ENCODE measurements at regions not wholly inside any gene's neighbourhood (a gene's known extent, or its start where the extent isn't known, plus 50 kb on each side); places are given as distances from the start of the nearest gene placed in this dataset.

GRCh38 chr12:42854826-42855225 is 265.3 kb upstream of the PRICKLE1 start:
- DNase-seq (ENCODE audit: low spot score) (no peak), ATAC-seq (no peak)
- Mint-ChIP-seq H3K4me3 (no peak overlapping the region), H3K27me3 (no peaks in the 10 kb centered on the region), H3K4me1 (ENCODE audit: low read depth in 2 of 2) (no peaks in the 10 kb centered on the region), H3K27ac (no peak overlapping the region), H3K9me3 (peaks cover 21% of the 10 kb centered on the region), H3K36me3 (no peaks in the 10 kb centered on the region)

DNA sequence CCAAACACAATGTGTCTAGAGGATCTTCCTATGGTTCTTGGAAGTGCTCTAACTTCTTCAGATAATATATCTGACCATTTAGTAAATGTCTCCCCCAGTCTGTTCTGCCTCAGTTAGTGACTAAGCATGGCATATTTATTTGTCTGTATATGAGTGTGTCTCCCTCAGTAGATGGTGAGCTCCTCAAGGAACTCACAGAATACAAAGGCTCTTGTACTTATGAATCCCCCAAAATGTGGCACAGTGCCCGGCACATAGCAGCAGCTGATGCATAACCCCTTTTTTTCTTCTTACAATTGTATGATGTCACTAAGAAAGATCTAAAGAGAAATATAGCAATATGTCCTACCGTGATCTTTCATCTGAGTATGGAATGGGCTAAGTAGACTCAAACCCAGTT is 264.7 kb upstream of the PRICKLE1 start:
- no peaks in the 10 kb centered on the region for H3K36me3 Mint-ChIP-seq
- DNase-seq (ENCODE audit: low spot score) (no peak), ATAC-seq (no peak)
- no peaks in the 10 kb centered on the region for H3K4me1 Mint-ChIP-seq (ENCODE audit: low read depth in 2 of 2)
- H3K27ac Mint-ChIP-seq: no peak overlapping the region
- H3K27me3 Mint-ChIP-seq: no peaks in the 10 kb centered on the region
- peaks cover 21% of the 10 kb centered on the region for H3K9me3 Mint-ChIP-seq
- no peak overlapping the region for H3K4me3 Mint-ChIP-seq

DNA sequence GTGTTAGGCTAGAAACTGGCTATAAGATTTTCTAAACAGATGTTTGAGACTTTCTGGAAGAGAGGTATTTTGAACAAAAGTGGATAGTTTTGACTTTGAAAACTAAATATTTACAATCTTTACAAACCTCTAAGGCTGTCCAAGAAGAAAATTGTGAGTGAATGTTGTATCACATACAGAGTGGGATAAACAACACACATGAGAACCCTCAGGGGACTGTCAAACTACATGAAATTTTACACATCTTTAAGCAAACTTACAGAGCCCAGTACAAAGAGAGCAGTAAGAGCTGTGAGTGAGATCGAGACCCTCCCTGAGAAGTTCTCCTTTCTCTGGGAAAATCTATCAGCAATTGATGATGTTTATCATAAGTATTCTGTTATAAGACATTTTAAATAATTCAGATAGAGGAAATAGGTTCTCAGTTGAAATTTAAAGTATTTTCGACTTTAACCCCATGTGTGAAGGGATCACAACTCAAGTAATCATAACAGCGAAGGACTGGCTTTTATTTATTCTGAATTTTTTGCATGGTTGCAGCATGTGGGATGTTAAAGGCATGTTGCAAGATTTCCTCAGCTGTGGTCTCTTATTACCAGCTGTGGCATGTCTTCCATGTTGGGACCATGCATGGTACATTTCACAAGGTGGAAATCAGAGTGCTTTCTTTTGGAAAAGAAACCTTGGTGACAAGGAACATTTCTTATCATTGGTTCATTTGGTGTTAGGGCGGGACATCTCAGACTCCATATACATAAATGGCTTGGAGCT is 264.0 kb upstream of the PRICKLE1 start:
- Mint-ChIP-seq H3K4me1 (ENCODE audit: low read depth in 2 of 2) (no peaks in the 10 kb centered on the region), H3K9me3 (peaks cover 21% of the 10 kb centered on the region), H3K27ac (no peak overlapping the region), H3K27me3 (no peaks in the 10 kb centered on the region), H3K36me3 (no peaks in the 10 kb centered on the region), H3K4me3 (no peak overlapping the region)
- DNase-seq (ENCODE audit: low spot score) (no peak), ATAC-seq (no peak)

GRCh38 chr12:42846782-42847181 is 257.2 kb upstream of the PRICKLE1 start:
- H3K27ac Mint-ChIP-seq: no peak overlapping the region
- H3K36me3 Mint-ChIP-seq: no peaks in the 10 kb centered on the region
- no peak overlapping the region for H3K4me3 Mint-ChIP-seq
- peaks cover 22% of the 10 kb centered on the region for H3K9me3 Mint-ChIP-seq
- H3K27me3 Mint-ChIP-seq: no peaks in the 10 kb centered on the region
- no peaks in the 10 kb centered on the region for H3K4me1 Mint-ChIP-seq (ENCODE audit: low read depth in 2 of 2)
- DNase-seq (ENCODE audit: low spot score) (no peak), ATAC-seq (no peak)

- H3K27me3 Mint-ChIP-seq: no peaks in the 10 kb centered on the region
- H3K9me3 Mint-ChIP-seq: peaks cover 16% of the 10 kb centered on the region
- no peak overlapping the region for H3K4me3 Mint-ChIP-seq
- ATAC-seq: no peak
- H3K4me1 Mint-ChIP-seq (ENCODE audit: low read depth in 2 of 2): no peaks in the 10 kb centered on the region
- H3K27ac Mint-ChIP-seq: no peak overlapping the region
- no peaks in the 10 kb centered on the region for H3K36me3 Mint-ChIP-seq
- DNase-seq (ENCODE audit: low spot score): no peak
Measured at GRCh38 chr12:42834062-42834461, 244.5 kb upstream of the PRICKLE1 start.

DNA sequence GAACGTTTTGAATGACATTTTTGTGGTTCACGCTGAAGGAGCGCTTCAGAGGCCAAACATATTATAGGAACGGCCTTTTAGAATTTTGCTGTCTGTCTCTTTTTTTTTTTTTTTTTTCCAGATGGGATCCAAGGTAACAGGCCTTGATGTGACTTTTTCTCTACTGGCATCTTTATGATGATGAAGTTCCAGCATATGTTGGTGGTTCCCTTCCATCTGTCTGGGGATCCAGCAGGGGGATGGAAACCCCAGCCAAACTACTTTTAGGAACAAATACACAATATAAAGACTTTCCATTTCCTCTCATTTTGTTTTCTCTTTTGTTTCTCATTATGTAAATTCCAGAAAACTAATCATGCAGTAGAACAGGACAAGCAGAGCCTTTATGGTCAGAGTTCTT is 239.3 kb upstream of the PRICKLE1 start:
- H3K4me1 Mint-ChIP-seq (ENCODE audit: low read depth in 2 of 2): no peaks in the 10 kb centered on the region
- H3K9me3 Mint-ChIP-seq: peaks cover 6% of the 10 kb centered on the region
- H3K36me3 Mint-ChIP-seq: no peaks in the 10 kb centered on the region
- DNase-seq (ENCODE audit: low spot score) (no peak), ATAC-seq (no peak)
- no peak overlapping the region for H3K27ac Mint-ChIP-seq
- no peak overlapping the region for H3K4me3 Mint-ChIP-seq
- no peaks in the 10 kb centered on the region for H3K27me3 Mint-ChIP-seq

- no peak overlapping the region for H3K4me3 Mint-ChIP-seq
- H3K27ac Mint-ChIP-seq: no peak overlapping the region
- H3K9me3 Mint-ChIP-seq: peaks cover 10% of the 10 kb centered on the region
- no peaks in the 10 kb centered on the region for H3K27me3 Mint-ChIP-seq
- no peak for DNase-seq (ENCODE audit: low spot score)
- no peaks in the 10 kb centered on the region for H3K4me1 Mint-ChIP-seq (ENCODE audit: low read depth in 2 of 2)
- no peaks in the 10 kb centered on the region for H3K36me3 Mint-ChIP-seq
- ATAC-seq: no peak
Measured at GRCh38 chr12:42824327-42824726, 234.8 kb upstream of the PRICKLE1 start.

DNA sequence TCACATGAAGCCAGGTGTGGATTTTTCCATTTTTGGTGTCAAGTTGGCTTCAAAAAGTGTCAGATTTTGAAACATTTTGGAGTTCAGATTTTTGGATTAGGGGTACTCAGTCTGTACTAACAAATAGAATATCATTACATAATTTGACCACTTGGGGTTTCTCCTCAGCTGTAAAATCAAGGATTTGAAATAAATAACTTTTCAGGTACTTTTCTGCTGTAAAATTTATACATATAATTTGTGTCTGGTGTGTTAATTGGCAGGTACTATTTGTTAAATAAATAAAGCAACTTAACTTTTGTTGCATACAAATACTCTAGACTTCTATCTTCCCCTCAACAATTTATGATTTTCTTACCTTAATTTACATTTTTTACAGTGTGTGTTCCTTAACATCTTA is 234.1 kb upstream of the PRICKLE1 start:
- H3K9me3 Mint-ChIP-seq: peaks cover 10% of the 10 kb centered on the region
- no peak for DNase-seq (ENCODE audit: low spot score)
- no peaks in the 10 kb centered on the region for H3K4me1 Mint-ChIP-seq (ENCODE audit: low read depth in 2 of 2)
- no peaks in the 10 kb centered on the region for H3K36me3 Mint-ChIP-seq
- ATAC-seq: no peak
- H3K27ac Mint-ChIP-seq: no peak overlapping the region
- H3K4me3 Mint-ChIP-seq: no peak overlapping the region
- H3K27me3 Mint-ChIP-seq: no peaks in the 10 kb centered on the region

- Mint-ChIP-seq H3K9me3 (peaks cover 17% of the 10 kb centered on the region), H3K4me1 (ENCODE audit: low read depth in 2 of 2) (no peaks in the 10 kb centered on the region), H3K27ac (no peak overlapping the region), H3K4me3 (no peak overlapping the region), H3K36me3 (no peaks in the 10 kb centered on the region), H3K27me3 (no peaks in the 10 kb centered on the region)
- no peak for ATAC-seq
- no peak for DNase-seq (ENCODE audit: low spot score)
Measured at GRCh38 chr12:42819846-42820245, 230.3 kb upstream of the PRICKLE1 start.

DNA sequence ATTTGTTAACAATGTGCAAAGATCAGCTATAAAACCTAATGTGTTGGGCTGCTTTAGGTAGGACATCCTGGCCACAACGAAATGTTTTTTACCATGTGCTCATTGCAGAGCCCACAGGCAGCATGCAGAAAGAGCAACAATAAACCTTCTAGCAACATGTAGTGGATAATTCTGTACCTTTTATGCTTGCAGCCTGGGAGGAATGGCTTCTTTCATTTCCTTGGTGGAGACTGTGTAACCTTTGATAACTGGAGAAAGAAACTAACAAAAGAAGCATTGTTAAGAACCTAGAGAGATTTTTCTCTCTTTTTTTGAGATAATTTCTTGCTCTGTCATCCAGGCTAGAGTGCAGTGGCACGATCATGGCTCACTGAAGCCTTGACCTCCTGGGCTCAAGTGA is 225.5 kb upstream of the PRICKLE1 start:
- DNase-seq (ENCODE audit: low spot score) (no peak), ATAC-seq (no peak)
- H3K9me3 Mint-ChIP-seq: peaks cover 22% of the 10 kb centered on the region
- no peaks in the 10 kb centered on the region for H3K27me3 Mint-ChIP-seq
- no peak overlapping the region for H3K27ac Mint-ChIP-seq
- H3K36me3 Mint-ChIP-seq: no peaks in the 10 kb centered on the region
- no peak overlapping the region for H3K4me3 Mint-ChIP-seq
- H3K4me1 Mint-ChIP-seq (ENCODE audit: low read depth in 2 of 2): no peaks in the 10 kb centered on the region

- Mint-ChIP-seq H3K4me1 (ENCODE audit: low read depth in 2 of 2) (no peaks in the 10 kb centered on the region), H3K27ac (no peak overlapping the region), H3K36me3 (no peaks in the 10 kb centered on the region), H3K27me3 (no peaks in the 10 kb centered on the region), H3K4me3 (no peak overlapping the region), H3K9me3 (peaks cover 17% of the 10 kb centered on the region)
- ATAC-seq (no peak), DNase-seq (ENCODE audit: low spot score) (no peak)
Measured at GRCh38 chr12:42812871-42813270, 223.3 kb upstream of the PRICKLE1 start.

GRCh38 chr12:42812086-42812485 is 222.5 kb upstream of the PRICKLE1 start:
- Mint-ChIP-seq H3K4me1 (ENCODE audit: low read depth in 2 of 2) (no peaks in the 10 kb centered on the region), H3K9me3 (peaks cover 13% of the 10 kb centered on the region), H3K27me3 (no peaks in the 10 kb centered on the region), H3K4me3 (no peak overlapping the region), H3K27ac (no peak overlapping the region), H3K36me3 (no peaks in the 10 kb centered on the region)
- ATAC-seq (no peak), DNase-seq (ENCODE audit: low spot score) (no peak)

DNA sequence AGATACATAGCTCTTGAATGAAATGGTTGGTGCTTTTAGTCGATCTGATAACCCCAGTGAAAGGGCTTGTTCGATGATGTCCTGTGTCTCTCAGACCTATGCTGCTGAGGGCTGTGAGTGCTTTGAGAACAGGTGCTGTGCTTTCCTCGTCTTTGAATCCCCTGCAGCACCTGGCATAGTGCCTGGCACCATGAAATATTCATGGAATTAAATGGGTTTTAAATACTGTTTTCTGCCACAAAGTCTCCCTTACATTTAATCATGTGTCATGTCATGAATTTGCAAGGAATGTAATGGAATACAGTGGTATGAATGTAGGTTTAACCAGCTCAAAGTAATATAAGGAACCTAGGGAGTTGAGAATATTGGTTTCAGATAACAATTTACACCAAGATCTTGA is 220.5 kb upstream of the PRICKLE1 start:
- Mint-ChIP-seq H3K9me3 (peaks cover 10% of the 10 kb centered on the region), H3K27ac (no peak overlapping the region), H3K4me1 (ENCODE audit: low read depth in 2 of 2) (no peaks in the 10 kb centered on the region), H3K27me3 (no peaks in the 10 kb centered on the region), H3K36me3 (no peaks in the 10 kb centered on the region), H3K4me3 (no peak overlapping the region)
- ATAC-seq (no peak), DNase-seq (ENCODE audit: low spot score) (no peak)

DNA sequence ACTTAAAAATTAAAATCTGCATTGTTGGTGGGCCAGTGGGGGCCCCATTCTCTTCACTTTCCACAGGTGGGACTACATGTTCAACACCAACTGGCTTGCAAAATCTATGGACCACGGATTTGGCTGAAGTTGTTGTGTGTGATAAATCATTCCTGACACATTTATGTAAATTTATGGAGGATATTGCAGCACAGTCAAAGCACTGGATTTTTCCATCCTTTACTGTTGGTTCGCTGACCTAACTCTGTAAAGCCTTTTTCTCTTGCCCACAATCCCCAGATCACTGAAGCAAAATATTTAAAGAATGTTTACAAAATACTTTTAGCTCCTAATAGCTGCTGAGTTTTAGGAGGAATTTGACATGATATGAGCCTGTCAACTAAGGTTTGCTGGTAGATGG is 219.7 kb upstream of the PRICKLE1 start:
- Mint-ChIP-seq H3K27ac (no peak overlapping the region), H3K4me3 (no peak overlapping the region), H3K27me3 (no peaks in the 10 kb centered on the region), H3K36me3 (no peaks in the 10 kb centered on the region), H3K4me1 (ENCODE audit: low read depth in 2 of 2) (no peaks in the 10 kb centered on the region), H3K9me3 (peaks cover 10% of the 10 kb centered on the region)
- no peak for ATAC-seq
- DNase-seq (ENCODE audit: low spot score): no peak

GRCh38 chr12:42807766-42808165 is 218.2 kb upstream of the PRICKLE1 start:
- Mint-ChIP-seq H3K4me3 (no peak overlapping the region), H3K27ac (no peak overlapping the region), H3K9me3 (peaks cover 10% of the 10 kb centered on the region), H3K4me1 (ENCODE audit: low read depth in 2 of 2) (no peaks in the 10 kb centered on the region), H3K27me3 (no peaks in the 10 kb centered on the region), H3K36me3 (no peaks in the 10 kb centered on the region)
- DNase-seq (ENCODE audit: low spot score) (no peak), ATAC-seq (no peak)

All from natural killer cell treated with Interleukin-12 subunit alpha and Interleukin-12 subunit beta and Interleukin-15 and Interleukin-18, amount 100 ng/mL, for 72 hours (primary cell).